GM12891 (cell line): ENCODE measurements at regions not wholly inside any gene's neighbourhood (a gene's known extent, or its start where the extent isn't known, plus 50 kb on each side); places are given as distances from the start of the nearest gene placed in this dataset.

Experiments used
- POLR2A ChIP-seq: IDR thresholded peaks from 2 replicates; pipeline ENCODE4 v1.6.1; 2011; ENCODE audit warnings: low read depth, low read length, control low read depth
- POLR2AphosphoS5 ChIP-seq: IDR thresholded peaks from 2 replicates; pipeline ENCODE4 v1.6.1; 2011; ENCODE audit warnings: low read depth, low read length, control low read depth
- SPI1 ChIP-seq: IDR thresholded peaks from 2 replicates; pipeline ENCODE4 v1.6.1; 2011; ENCODE audit warnings: low read depth, low read length, control low read depth
- TAF1 ChIP-seq: IDR thresholded peaks from 2 replicates; pipeline ENCODE4 v1.6.1; 2011; ENCODE audit warnings: low read depth, low read length, control low read depth

DNA sequence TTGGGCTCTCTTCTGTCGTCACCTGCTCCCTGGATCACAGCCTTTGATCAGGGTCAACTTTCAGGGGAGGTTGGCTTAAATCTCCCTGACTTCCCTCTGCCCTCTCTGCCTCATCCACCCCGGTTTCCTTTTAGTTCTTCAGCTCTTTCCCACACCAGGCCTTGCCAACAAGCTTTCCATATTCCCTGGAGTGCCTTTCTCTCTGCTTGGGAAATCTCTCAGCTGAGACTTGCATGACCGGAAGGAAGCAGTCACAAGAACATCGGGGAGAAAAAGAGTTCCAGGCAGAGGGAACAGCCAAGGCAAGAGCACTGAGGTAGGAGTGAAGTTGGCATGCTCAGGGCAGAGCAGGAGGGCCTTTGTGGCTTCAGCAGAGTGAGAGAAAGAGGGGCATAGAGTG lies 88.4 kb upstream of the HSPA9 start:
- TF ChIP-seq POLR2AphosphoS5, result no peak
- no peak for TF ChIP-seq POLR2A
- TF ChIP-seq TAF1, result no peak
- no peak for TF ChIP-seq SPI1
